ENCODE measurements at regions not wholly inside any gene's neighbourhood (a gene's known extent, or its start where the extent isn't known, plus 50 kb on each side); places are given as distances from the start of the nearest gene placed in this dataset.

DNA sequence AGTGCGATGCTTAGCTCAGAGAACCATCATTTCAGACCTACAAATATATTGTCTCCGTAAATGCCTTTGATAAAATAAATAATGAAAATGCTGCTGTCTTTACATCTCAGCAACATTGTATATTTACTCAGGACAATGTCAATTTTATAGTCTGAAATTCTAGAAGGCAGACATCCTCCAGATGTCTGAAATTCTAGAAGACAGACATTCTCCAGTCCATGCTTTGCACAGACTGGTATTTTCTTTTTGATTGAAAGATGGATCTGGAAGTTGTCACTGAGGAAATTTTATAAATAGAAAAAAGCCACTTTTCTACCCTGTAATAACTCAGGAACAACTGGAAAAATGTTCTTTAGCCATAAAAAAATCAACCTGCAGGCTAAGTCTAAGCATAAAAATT is 2293.3 kb downstream of the PCDH9 start:
- H3K4me1 ChIP-seq (ENCODE audit: control insufficient read depth in 4 of 4, insufficient read depth in 4 of 4, low read length in 3 of 4) = no peaks in the 10 kb centered on the region
- H3K4me3 ChIP-seq (ENCODE audit: low read depth in 1 of 3, low read length in 3 of 3) = no peak overlapping the region
- H3K27me3 ChIP-seq (ENCODE audit: control insufficient read depth in 4 of 4, insufficient read depth in 4 of 4, low read length in 3 of 4) = no peaks in the 10 kb centered on the region
- no peak overlapping the region for H3K9ac ChIP-seq (ENCODE audit: low read depth in 1 of 2, low read length in 2 of 2)
- no peak overlapping the region for H3K27ac ChIP-seq (ENCODE audit: low read depth in 1 of 2, low read length in 2 of 2)
- peaks cover 0 to 3% (median 0%) of the 10 kb centered on the region in 4 donors for H3K9me3 ChIP-seq (ENCODE audit: control insufficient read depth in 4 of 4, low read length in 3 of 4)
- TF ChIP-seq EGR1 (IDR thresholded peaks at IDR 0.05; ENCODE audit: low read depth in 2 of 2) (no peak), RAD21 (IDR thresholded peaks at IDR 0.05) (no peak), TAF1 (conservative IDR thresholded peaks at IDR 0.05) (no peak), RXRA (IDR thresholded peaks at IDR 0.05) (no peak), FOXA1 (IDR thresholded peaks at IDR 0.05) (no peak), HNF4G (IDR thresholded peaks at IDR 0.05) (no peak), JUND (IDR thresholded peaks at IDR 0.05) (no peak)
- TF ChIP-seq, protein P1, sequence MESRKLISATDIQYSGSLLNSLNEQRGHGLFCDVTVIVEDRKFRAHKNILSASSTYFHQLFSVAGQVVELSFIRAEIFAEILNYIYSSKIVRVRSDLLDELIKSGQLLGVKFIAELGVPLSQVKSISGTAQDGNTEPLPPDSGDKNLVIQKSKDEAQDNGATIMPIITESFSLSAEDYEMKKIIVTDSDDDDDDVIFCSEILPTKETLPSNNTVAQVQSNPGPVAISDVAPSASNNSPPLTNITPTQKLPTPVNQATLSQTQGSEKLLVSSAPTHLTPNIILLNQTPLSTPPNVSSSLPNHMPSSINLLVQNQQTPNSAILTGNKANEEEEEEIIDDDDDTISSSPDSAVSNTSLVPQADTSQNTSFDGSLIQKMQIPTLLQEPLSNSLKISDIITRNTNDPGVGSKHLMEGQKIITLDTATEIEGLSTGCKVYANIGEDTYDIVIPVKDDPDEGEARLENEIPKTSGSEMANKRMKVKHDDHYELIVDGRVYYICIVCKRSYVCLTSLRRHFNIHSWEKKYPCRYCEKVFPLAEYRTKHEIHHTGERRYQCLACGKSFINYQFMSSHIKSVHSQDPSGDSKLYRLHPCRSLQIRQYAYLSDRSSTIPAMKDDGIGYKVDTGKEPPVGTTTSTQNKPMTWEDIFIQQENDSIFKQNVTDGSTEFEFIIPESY (IDR thresholded peaks at IDR 0.05) = no peak
- WGBS = 74% methylated on average over 2 of the region's 2 CpGs
- no peaks in the 10 kb centered on the region for H3K36me3 ChIP-seq (ENCODE audit: control insufficient read depth in 4 of 4, insufficient read depth in 3 of 4, low read depth in 1 of 4, low read length in 3 of 4)
- DNase-seq (ENCODE audit: low spot score) = no peak

DNA sequence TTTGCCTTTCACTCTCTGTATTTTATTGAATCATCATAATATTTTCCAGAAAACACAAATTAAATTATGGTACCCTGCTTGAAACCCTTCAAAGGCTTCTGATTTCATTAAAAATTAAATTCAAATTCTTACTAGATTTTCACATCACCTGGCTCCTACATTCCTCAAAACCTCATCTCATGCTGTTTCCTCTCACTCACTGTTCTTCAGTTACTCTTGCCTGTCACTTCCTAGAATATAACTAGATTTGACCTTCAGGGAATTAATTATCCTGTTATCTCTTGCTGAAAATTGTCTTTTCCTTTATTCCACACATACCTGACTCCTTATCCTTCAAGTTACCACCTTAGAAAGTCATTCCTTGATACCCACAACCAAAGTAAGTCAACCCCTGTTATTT is 2294.7 kb downstream of the PCDH9 start:
- Histone ChIP-seq H3K9ac (ENCODE audit: low read depth in 1 of 2, low read length in 2 of 2) (no peak overlapping the region), H3K4me3 (ENCODE audit: low read depth in 1 of 3, low read length in 3 of 3) (no peak overlapping the region), H3K36me3 (ENCODE audit: control insufficient read depth in 4 of 4, insufficient read depth in 3 of 4, low read depth in 1 of 4, low read length in 3 of 4) (no peaks in the 10 kb centered on the region), H3K4me1 (ENCODE audit: control insufficient read depth in 4 of 4, insufficient read depth in 4 of 4, low read length in 3 of 4) (no peaks in the 10 kb centered on the region), H3K27me3 (ENCODE audit: control insufficient read depth in 4 of 4, insufficient read depth in 4 of 4, low read length in 3 of 4) (no peaks in the 10 kb centered on the region), H3K9me3 (ENCODE audit: control insufficient read depth in 4 of 4, low read length in 3 of 4) (no peaks in the 10 kb centered on the region), H3K27ac (ENCODE audit: low read depth in 1 of 2, low read length in 2 of 2) (no peak overlapping the region)
- no peak for DNase-seq (ENCODE audit: low spot score)
- no peak for TF ChIP-seq EGR1 (IDR thresholded peaks at IDR 0.05; ENCODE audit: low read depth in 2 of 2)
- no peak for TF ChIP-seq RAD21 (IDR thresholded peaks at IDR 0.05)
- no peak for TF ChIP-seq TAF1 (conservative IDR thresholded peaks at IDR 0.05)
- TF ChIP-seq NR2F2 (IDR thresholded peaks at IDR 0.05) = no peak
- no peak for TF ChIP-seq GABPA (IDR thresholded peaks at IDR 0.05 in 1 of 2, conservative IDR thresholded peaks at IDR 0.05 in 1 of 2)
- TF ChIP-seq, protein P2, sequence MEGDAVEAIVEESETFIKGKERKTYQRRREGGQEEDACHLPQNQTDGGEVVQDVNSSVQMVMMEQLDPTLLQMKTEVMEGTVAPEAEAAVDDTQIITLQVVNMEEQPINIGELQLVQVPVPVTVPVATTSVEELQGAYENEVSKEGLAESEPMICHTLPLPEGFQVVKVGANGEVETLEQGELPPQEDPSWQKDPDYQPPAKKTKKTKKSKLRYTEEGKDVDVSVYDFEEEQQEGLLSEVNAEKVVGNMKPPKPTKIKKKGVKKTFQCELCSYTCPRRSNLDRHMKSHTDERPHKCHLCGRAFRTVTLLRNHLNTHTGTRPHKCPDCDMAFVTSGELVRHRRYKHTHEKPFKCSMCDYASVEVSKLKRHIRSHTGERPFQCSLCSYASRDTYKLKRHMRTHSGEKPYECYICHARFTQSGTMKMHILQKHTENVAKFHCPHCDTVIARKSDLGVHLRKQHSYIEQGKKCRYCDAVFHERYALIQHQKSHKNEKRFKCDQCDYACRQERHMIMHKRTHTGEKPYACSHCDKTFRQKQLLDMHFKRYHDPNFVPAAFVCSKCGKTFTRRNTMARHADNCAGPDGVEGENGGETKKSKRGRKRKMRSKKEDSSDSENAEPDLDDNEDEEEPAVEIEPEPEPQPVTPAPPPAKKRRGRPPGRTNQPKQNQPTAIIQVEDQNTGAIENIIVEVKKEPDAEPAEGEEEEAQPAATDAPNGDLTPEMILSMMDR (IDR thresholded peaks at IDR 0.05; ENCODE audit: low read depth, low read length, missing input control) = no peak
- TF ChIP-seq YY1 (IDR thresholded peaks at IDR 0.05) = no peak
- TF ChIP-seq, protein P3, sequence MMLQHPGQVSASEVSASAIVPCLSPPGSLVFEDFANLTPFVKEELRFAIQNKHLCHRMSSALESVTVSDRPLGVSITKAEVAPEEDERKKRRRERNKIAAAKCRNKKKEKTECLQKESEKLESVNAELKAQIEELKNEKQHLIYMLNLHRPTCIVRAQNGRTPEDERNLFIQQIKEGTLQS (IDR thresholded peaks at IDR 0.05) = no peak
- no peak for TF ChIP-seq FOXA2 (IDR thresholded peaks at IDR 0.05)
- TF ChIP-seq SP1 (IDR thresholded peaks at IDR 0.05) = no peak
- no peak for TF ChIP-seq FOXA1 (IDR thresholded peaks at IDR 0.05)

Data from liver (tissue), 8 donors.